ENCODE measurements at regions not wholly inside any gene's neighbourhood (a gene's known extent, or its start where the extent isn't known, plus 50 kb on each side); places are given as distances from the start of the nearest gene placed in this dataset.

- TF ChIP-seq, protein P1, sequence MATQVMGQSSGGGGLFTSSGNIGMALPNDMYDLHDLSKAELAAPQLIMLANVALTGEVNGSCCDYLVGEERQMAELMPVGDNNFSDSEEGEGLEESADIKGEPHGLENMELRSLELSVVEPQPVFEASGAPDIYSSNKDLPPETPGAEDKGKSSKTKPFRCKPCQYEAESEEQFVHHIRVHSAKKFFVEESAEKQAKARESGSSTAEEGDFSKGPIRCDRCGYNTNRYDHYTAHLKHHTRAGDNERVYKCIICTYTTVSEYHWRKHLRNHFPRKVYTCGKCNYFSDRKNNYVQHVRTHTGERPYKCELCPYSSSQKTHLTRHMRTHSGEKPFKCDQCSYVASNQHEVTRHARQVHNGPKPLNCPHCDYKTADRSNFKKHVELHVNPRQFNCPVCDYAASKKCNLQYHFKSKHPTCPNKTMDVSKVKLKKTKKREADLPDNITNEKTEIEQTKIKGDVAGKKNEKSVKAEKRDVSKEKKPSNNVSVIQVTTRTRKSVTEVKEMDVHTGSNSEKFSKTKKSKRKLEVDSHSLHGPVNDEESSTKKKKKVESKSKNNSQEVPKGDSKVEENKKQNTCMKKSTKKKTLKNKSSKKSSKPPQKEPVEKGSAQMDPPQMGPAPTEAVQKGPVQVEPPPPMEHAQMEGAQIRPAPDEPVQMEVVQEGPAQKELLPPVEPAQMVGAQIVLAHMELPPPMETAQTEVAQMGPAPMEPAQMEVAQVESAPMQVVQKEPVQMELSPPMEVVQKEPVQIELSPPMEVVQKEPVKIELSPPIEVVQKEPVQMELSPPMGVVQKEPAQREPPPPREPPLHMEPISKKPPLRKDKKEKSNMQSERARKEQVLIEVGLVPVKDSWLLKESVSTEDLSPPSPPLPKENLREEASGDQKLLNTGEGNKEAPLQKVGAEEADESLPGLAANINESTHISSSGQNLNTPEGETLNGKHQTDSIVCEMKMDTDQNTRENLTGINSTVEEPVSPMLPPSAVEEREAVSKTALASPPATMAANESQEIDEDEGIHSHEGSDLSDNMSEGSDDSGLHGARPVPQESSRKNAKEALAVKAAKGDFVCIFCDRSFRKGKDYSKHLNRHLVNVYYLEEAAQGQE (IDR thresholded peaks at IDR 0.05; ENCODE audit: insufficient replicate concordance, low read depth): no peak
- TF ChIP-seq SPI1 (IDR thresholded peaks at IDR 0.05; ENCODE audit: borderline replicate concordance, low read depth) (no peak), POLR2AphosphoS5 (IDR thresholded peaks at IDR 0.05; ENCODE audit: low read depth) (no peak), GABPA (IDR thresholded peaks at IDR 0.05; ENCODE audit: low read depth) (no peak)
- TF ChIP-seq, protein P2, sequence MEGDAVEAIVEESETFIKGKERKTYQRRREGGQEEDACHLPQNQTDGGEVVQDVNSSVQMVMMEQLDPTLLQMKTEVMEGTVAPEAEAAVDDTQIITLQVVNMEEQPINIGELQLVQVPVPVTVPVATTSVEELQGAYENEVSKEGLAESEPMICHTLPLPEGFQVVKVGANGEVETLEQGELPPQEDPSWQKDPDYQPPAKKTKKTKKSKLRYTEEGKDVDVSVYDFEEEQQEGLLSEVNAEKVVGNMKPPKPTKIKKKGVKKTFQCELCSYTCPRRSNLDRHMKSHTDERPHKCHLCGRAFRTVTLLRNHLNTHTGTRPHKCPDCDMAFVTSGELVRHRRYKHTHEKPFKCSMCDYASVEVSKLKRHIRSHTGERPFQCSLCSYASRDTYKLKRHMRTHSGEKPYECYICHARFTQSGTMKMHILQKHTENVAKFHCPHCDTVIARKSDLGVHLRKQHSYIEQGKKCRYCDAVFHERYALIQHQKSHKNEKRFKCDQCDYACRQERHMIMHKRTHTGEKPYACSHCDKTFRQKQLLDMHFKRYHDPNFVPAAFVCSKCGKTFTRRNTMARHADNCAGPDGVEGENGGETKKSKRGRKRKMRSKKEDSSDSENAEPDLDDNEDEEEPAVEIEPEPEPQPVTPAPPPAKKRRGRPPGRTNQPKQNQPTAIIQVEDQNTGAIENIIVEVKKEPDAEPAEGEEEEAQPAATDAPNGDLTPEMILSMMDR (IDR thresholded peaks at IDR 0.05; ENCODE audit: insufficient read depth, low read length): no peak
These were observed 977.0 kb upstream of the CHORDC1 start for GRCh38 chr11:91199866-91200265.

GRCh38 chr11:91194546-91194945, 971.7 kb upstream of the CHORDC1 start:
- Histone ChIP-seq H3K27ac (replicated peaks) (no peak overlapping the region), H3K27me3 (ENCODE audit: insufficient read depth, poor library complexity, severe bottlenecking) (no peaks in the 10 kb centered on the region), H3K4me3 (replicated peaks; ENCODE audit: insufficient read depth, low read length) (no peak overlapping the region)
- DNase-seq (ENCODE audit: low read depth in 1 of 2, low spot score in 1 of 2): no peak
- TF ChIP-seq, protein P1 (IDR thresholded peaks at IDR 0.05; ENCODE audit: insufficient replicate concordance, low read depth): no peak
- TF ChIP-seq, protein P2 (IDR thresholded peaks at IDR 0.05; ENCODE audit: insufficient read depth, low read length): no peak
- TF ChIP-seq SPI1 (IDR thresholded peaks at IDR 0.05; ENCODE audit: borderline replicate concordance, low read depth): no peak
- no peak for TF ChIP-seq POLR2AphosphoS5 (IDR thresholded peaks at IDR 0.05; ENCODE audit: low read depth)
- no peak for TF ChIP-seq GABPA (IDR thresholded peaks at IDR 0.05; ENCODE audit: low read depth)

More at GRCh38 chr11:91199866-91200265, 977.0 kb upstream of the CHORDC1 start:
- DNase-seq (ENCODE audit: low read depth in 1 of 2, low spot score in 1 of 2): no peak
- no peak overlapping the region for H3K27ac ChIP-seq (replicated peaks)
- H3K4me3 ChIP-seq (replicated peaks; ENCODE audit: insufficient read depth, low read length): no peak overlapping the region
- H3K27me3 ChIP-seq (ENCODE audit: insufficient read depth, poor library complexity, severe bottlenecking): no peaks in the 10 kb centered on the region

DNA sequence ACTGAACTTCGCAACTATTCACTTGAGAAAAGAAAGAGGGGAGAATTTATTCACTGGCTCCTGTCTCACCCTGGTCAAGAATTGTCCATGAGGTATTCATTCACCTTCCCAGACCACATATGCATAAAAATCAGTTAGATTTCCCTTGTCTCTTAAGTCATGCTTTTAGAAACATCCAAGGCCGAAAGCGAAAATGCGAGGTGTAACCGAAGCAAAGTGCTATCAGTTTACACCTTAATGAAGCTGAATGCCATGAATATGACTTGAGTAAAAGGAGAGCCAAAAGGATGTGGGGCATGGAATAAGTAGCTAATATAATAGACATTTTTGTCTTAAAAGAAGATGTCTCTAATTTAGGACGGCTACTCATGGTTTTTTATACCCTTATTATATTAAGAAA, 965.6 kb upstream of the CHORDC1 start:
- H3K27ac ChIP-seq (replicated peaks): no peak overlapping the region
- H3K27me3 ChIP-seq (ENCODE audit: insufficient read depth, poor library complexity, severe bottlenecking): no peaks in the 10 kb centered on the region
- TF ChIP-seq GABPA (IDR thresholded peaks at IDR 0.05; ENCODE audit: low read depth) (no peak), SPI1 (IDR thresholded peaks at IDR 0.05; ENCODE audit: borderline replicate concordance, low read depth) (no peak), POLR2AphosphoS5 (IDR thresholded peaks at IDR 0.05; ENCODE audit: low read depth) (no peak)
- TF ChIP-seq, protein P1 (IDR thresholded peaks at IDR 0.05; ENCODE audit: insufficient replicate concordance, low read depth): no peak
- TF ChIP-seq, protein P2 (IDR thresholded peaks at IDR 0.05; ENCODE audit: insufficient read depth, low read length): no peak
- no peak overlapping the region for H3K4me3 ChIP-seq (replicated peaks; ENCODE audit: insufficient read depth, low read length)
- DNase-seq (ENCODE audit: low read depth in 1 of 2, low spot score in 1 of 2): no peak
